ENCODE measurements at regions not wholly inside any gene's neighbourhood (a gene's known extent, or its start where the extent isn't known, plus 50 kb on each side); places are given as distances from the start of the nearest gene placed in this dataset.

DNA sequence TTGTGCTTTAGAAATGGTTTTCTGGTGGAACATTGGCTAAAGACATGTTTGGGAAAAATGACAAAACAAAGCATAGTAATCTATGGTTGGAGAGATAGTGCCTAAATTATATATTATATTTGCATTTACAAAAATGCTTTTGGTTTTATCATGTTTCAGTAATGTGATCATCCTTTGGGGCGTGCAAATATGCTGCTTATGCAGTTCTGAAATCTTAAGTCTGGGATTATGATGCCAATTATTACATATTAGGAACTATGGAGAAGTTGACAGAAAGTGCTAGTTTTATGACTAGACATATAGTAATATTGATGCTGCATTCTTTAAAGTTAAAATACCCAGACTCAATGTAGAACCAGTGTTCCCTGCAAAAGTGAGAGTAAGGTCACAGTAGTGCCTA is 655.0 kb downstream of the METTL15 start:
- H3K4me3 ChIP-seq (ENCODE audit: low read depth, low read length), result no peak overlapping the region
- H3K27ac ChIP-seq (ENCODE audit: insufficient read depth, low read length, poor library complexity, severe bottlenecking), result no peak overlapping the region
- H3K36me3 ChIP-seq (ENCODE audit: control insufficient read depth, insufficient read depth, low read length), result no peaks in the 10 kb centered on the region
- Mint-ChIP-seq H3K27me3 (no peaks in the 10 kb centered on the region), H3K9me3 (peaks cover 2 to 16% (median 5%) of the 10 kb centered on the region in 7 donors), H3K27ac (no peak overlapping the region), H3K4me3 (no peak overlapping the region), H3K4me1 (no peaks in the 10 kb centered on the region), H3K36me3 (no peaks in the 10 kb centered on the region)
- DNase-seq (no peak), ATAC-seq (ENCODE audit: low read depth in 2 of 2) (no peak)
- H3K4me1 ChIP-seq (ENCODE audit: control insufficient read depth, insufficient read depth, low read length, poor library complexity, severe bottlenecking), result no peaks in the 10 kb centered on the region
- H3K27me3 ChIP-seq (ENCODE audit: control insufficient read depth, insufficient read depth, low read length), result no peaks in the 10 kb centered on the region
- H3K9me3 ChIP-seq (ENCODE audit: control insufficient read depth in 2 of 2, low read length in 2 of 2), result no peaks in the 10 kb centered on the region

DNA sequence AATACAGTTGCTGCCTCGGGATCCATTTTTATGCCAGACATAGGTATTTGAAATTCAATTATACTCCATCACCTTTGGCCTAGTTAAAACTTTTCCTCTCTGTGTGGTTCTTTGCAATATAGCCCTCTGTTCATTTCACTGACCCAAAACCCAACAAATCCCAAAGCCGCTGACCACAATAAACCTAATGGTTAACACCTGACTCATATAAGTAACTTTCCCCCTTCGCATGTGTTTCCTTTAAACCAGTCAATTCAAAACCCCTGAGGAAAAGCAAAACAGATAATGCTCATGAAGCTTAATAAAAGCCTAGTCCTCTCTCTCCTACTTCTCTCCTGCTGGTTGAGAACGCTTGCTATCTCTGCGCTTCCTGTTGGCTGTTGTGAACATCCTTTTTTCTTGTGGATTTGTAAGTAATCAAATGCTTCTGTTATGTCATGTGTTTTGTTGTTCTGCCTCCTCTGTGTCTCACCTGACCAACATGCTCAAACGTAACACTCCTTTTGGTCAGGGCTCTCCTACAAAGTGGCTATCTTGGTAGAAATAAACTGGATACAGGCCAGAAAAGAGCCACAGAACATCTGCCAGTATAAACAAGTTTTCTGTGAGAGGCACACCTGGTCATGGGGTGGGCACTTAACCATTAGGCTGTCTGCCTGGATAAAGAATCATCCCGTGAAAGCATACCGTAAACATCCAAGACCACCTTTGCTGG is 652.6 kb downstream of the METTL15 start:
- ATAC-seq (ENCODE audit: low read depth in 2 of 2) (no peak), DNase-seq (no peak)
- Mint-ChIP-seq H3K4me1 (no peaks in the 10 kb centered on the region), H3K9me3 (peaks cover 1 to 16% (median 6%) of the 10 kb centered on the region in 7 donors), H3K27ac (no peak overlapping the region), H3K36me3 (no peaks in the 10 kb centered on the region), H3K4me3 (no peak overlapping the region), H3K27me3 (no peaks in the 10 kb centered on the region)
- Histone ChIP-seq H3K36me3 (ENCODE audit: control insufficient read depth, insufficient read depth, low read length) (no peaks in the 10 kb centered on the region), H3K27me3 (ENCODE audit: control insufficient read depth, insufficient read depth, low read length) (no peaks in the 10 kb centered on the region), H3K9me3 (ENCODE audit: control insufficient read depth in 2 of 2, low read length in 2 of 2) (no peaks in the 10 kb centered on the region), H3K27ac (ENCODE audit: insufficient read depth, low read length, poor library complexity, severe bottlenecking) (no peak overlapping the region), H3K4me1 (ENCODE audit: control insufficient read depth, insufficient read depth, low read length, poor library complexity, severe bottlenecking) (no peaks in the 10 kb centered on the region), H3K4me3 (ENCODE audit: low read depth, low read length) (no peak overlapping the region)

DNA sequence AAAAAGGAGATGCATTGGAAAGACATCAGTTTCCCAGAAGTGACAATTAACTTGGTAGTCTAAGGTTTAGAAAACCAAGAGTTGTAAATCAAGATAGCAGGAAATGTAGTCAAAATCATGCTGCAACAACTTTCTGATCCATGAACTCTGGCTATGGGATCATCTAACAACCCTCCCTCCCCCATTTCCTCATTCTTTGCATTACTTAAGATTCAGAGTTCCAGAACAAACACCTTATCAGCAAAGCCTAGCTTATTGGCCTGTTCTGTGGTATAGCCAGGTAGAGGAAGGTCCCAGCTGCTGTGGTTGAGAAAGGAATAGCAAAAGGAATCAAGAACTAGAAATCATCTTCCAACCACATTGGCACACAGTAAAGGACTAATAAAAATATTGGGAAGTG is 651.1 kb downstream of the METTL15 start:
- H3K9me3 ChIP-seq (ENCODE audit: control insufficient read depth in 2 of 2, low read length in 2 of 2), result no peaks in the 10 kb centered on the region
- H3K36me3 ChIP-seq (ENCODE audit: control insufficient read depth, insufficient read depth, low read length), result no peaks in the 10 kb centered on the region
- H3K9me3 Mint-ChIP-seq, result peaks cover 1 to 16% (median 5%) of the 10 kb centered on the region in 7 donors
- ATAC-seq (ENCODE audit: low read depth in 2 of 2) (no peak), DNase-seq (no peak)
- H3K27me3 Mint-ChIP-seq, result no peaks in the 10 kb centered on the region
- no peaks in the 10 kb centered on the region for H3K27me3 ChIP-seq (ENCODE audit: control insufficient read depth, insufficient read depth, low read length)
- H3K27ac Mint-ChIP-seq, result no peak overlapping the region
- H3K4me3 ChIP-seq (ENCODE audit: low read depth, low read length), result no peak overlapping the region
- H3K4me1 ChIP-seq (ENCODE audit: control insufficient read depth, insufficient read depth, low read length, poor library complexity, severe bottlenecking), result no peaks in the 10 kb centered on the region
- H3K4me1 Mint-ChIP-seq, result no peaks in the 10 kb centered on the region
- no peak overlapping the region for H3K27ac ChIP-seq (ENCODE audit: insufficient read depth, low read length, poor library complexity, severe bottlenecking)
- no peaks in the 10 kb centered on the region for H3K36me3 Mint-ChIP-seq
- no peak overlapping the region for H3K4me3 Mint-ChIP-seq

DNA sequence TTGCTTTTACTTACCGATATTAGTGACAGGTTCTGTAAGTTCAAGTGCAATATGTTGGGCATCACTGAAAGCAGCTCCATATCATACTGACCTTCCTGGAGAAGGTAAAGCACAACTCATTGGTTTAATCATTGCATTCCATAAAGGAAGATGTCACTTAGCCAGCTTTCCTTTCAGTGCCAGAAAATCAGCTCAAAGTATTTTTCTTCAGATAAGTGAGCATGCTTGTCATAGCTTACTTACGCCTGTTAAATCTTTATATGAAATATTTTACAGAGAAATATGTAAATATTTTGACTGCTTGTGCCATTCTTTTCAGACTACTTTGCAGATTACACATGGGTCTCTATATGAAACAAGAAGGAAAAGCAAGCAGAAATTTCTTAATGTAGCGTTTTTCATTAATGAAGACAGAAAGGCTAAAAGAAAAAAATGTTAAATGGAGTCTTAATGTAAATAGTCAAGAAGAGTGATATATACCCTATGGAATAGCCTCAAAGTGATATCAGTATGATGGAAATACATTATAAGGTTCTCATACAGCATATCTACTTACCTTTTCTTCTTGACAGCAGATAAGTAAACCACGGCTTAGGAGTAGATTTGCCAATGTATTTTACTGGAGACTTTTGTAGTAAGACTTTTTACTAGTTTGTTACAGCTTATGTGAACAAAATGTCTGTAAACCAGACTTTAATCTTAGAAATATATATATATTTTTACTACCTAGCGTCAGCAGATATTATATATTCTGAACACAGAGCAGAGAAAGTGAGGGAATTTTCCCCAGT is 649.7 kb downstream of the METTL15 start:
- Mint-ChIP-seq H3K9me3 (peaks cover 1 to 10% (median 5%) of the 10 kb centered on the region in 7 donors), H3K4me1 (no peaks in the 10 kb centered on the region), H3K36me3 (no peaks in the 10 kb centered on the region), H3K27ac (no peak overlapping the region), H3K4me3 (no peak overlapping the region), H3K27me3 (no peaks in the 10 kb centered on the region)
- no peaks in the 10 kb centered on the region for H3K27me3 ChIP-seq (ENCODE audit: control insufficient read depth, insufficient read depth, low read length)
- DNase-seq (no peak), ATAC-seq (ENCODE audit: low read depth in 2 of 2) (no peak)
- H3K4me1 ChIP-seq (ENCODE audit: control insufficient read depth, insufficient read depth, low read length, poor library complexity, severe bottlenecking), result no peaks in the 10 kb centered on the region
- no peaks in the 10 kb centered on the region for H3K36me3 ChIP-seq (ENCODE audit: control insufficient read depth, insufficient read depth, low read length)
- no peak overlapping the region for H3K4me3 ChIP-seq (ENCODE audit: low read depth, low read length)
- H3K27ac ChIP-seq (ENCODE audit: insufficient read depth, low read length, poor library complexity, severe bottlenecking), result no peak overlapping the region
- H3K9me3 ChIP-seq (ENCODE audit: control insufficient read depth in 2 of 2, low read length in 2 of 2), result no peaks in the 10 kb centered on the region

DNA sequence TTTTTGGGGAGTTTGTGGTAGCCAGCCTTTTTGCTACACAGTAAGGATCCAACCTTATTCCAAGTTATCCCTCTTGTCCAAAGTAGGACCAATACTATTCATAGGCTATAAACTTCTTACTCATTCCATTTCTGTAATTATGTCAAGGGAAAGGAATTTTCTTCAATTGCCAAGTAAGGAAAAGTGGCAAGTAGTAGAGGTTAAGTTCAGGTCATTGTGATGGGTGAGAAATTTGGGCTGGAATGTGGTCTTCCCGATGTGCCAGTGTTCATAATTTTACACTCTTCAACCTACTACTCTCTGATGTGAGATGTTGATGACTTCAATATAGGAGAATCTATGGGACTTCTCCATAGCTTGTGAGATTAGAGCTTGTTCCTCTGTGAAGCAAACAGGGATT is 648.8 kb downstream of the METTL15 start:
- no peak overlapping the region for H3K27ac Mint-ChIP-seq
- H3K27me3 Mint-ChIP-seq, result no peaks in the 10 kb centered on the region
- H3K4me3 Mint-ChIP-seq, result no peak overlapping the region
- no peaks in the 10 kb centered on the region for H3K4me1 Mint-ChIP-seq
- Histone ChIP-seq H3K4me3 (ENCODE audit: low read depth, low read length) (no peak overlapping the region), H3K36me3 (ENCODE audit: control insufficient read depth, insufficient read depth, low read length) (no peaks in the 10 kb centered on the region), H3K4me1 (ENCODE audit: control insufficient read depth, insufficient read depth, low read length, poor library complexity, severe bottlenecking) (no peaks in the 10 kb centered on the region), H3K27me3 (ENCODE audit: control insufficient read depth, insufficient read depth, low read length) (no peaks in the 10 kb centered on the region), H3K27ac (ENCODE audit: insufficient read depth, low read length, poor library complexity, severe bottlenecking) (no peak overlapping the region), H3K9me3 (ENCODE audit: control insufficient read depth in 2 of 2, low read length in 2 of 2) (no peaks in the 10 kb centered on the region)
- H3K36me3 Mint-ChIP-seq, result no peaks in the 10 kb centered on the region
- DNase-seq (no peak), ATAC-seq (ENCODE audit: low read depth in 2 of 2) (no peak)
- H3K9me3 Mint-ChIP-seq, result peaks cover 3 to 9% (median 5%) of the 10 kb centered on the region in 7 donors

DNA sequence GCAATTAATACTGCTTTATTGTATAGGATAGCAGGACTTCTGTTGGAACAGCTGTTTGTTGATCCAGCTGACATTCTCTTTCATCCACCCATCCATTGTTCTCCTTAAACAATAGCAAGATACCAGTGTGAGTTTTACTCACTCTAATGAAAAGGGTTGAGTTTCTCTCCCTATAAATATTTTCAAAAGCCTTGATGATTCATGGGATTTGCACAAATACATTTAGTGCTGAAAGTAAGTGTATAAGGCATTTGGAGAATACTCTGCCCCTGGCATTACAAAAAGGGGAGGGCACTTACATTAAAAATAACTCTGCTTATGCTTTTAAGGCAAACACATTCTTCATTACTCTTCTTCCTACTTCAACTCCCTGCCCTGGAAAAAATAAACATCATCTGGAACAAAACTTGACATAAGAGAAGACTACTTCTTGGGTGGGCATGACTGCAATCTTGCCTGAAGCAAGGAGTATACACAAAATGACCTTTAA is 634.9 kb downstream of the METTL15 start:
- Histone ChIP-seq H3K9me3 (ENCODE audit: control insufficient read depth in 2 of 2, low read length in 2 of 2) (no peaks in the 10 kb centered on the region), H3K27me3 (ENCODE audit: control insufficient read depth, insufficient read depth, low read length) (no peaks in the 10 kb centered on the region), H3K27ac (ENCODE audit: insufficient read depth, low read length, poor library complexity, severe bottlenecking) (no peak overlapping the region), H3K4me1 (ENCODE audit: control insufficient read depth, insufficient read depth, low read length, poor library complexity, severe bottlenecking) (no peaks in the 10 kb centered on the region), H3K36me3 (ENCODE audit: control insufficient read depth, insufficient read depth, low read length) (no peaks in the 10 kb centered on the region), H3K4me3 (ENCODE audit: low read depth, low read length) (no peak overlapping the region)
- peaks cover 1 to 16% (median 8%) of the 10 kb centered on the region in 7 donors for H3K9me3 Mint-ChIP-seq
- no peaks in the 10 kb centered on the region for H3K4me1 Mint-ChIP-seq
- no peak overlapping the region for H3K27ac Mint-ChIP-seq
- DNase-seq (no peak), ATAC-seq (ENCODE audit: low read depth in 2 of 2) (no peak)
- H3K4me3 Mint-ChIP-seq, result no peak overlapping the region
- no peaks in the 10 kb centered on the region for H3K27me3 Mint-ChIP-seq
- H3K36me3 Mint-ChIP-seq, result no peaks in the 10 kb centered on the region

DNA sequence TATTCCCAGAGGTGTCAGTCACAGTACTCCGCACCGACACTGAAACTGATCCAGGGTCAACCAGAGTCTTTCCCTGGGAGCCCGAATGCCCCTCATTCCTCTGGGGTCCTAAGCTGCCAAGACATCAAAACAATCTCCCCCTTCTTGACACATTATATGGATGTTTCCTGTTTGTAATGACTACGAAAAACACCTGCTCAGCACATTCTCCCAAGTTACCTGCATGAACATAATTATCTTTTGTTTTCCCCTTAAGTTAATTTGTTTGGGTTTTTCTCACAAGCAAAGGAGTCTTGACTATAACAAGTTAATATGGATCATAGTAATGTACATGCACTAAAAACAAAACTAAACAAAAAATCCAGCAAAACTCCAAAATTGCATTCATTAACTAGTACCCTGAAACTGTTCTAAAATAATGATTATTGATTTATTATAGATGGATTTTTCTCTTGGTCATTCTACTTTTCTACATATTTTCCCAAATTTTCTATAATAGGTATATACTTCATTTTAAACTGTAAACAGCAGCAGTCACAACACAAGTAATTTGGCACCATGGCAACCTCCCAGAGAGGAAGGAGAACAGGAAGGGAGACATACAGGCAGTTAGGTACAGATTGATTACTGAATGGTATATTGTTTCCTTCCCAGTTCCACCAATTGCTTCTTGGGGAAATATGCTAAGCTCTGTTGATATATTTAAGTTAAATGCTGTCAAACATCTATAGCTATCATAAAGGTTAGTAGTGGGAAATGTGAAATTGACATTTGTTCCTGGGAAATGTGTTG is 631.5 kb downstream of the METTL15 start:
- Mint-ChIP-seq H3K9me3 (peaks cover 3 to 11% (median 7%) of the 10 kb centered on the region in 7 donors), H3K27me3 (no peaks in the 10 kb centered on the region), H3K4me3 (no peak overlapping the region), H3K36me3 (no peaks in the 10 kb centered on the region), H3K4me1 (no peaks in the 10 kb centered on the region), H3K27ac (no peak overlapping the region)
- Histone ChIP-seq H3K27ac (ENCODE audit: insufficient read depth, low read length, poor library complexity, severe bottlenecking) (no peak overlapping the region), H3K36me3 (ENCODE audit: control insufficient read depth, insufficient read depth, low read length) (no peaks in the 10 kb centered on the region), H3K9me3 (ENCODE audit: control insufficient read depth in 2 of 2, low read length in 2 of 2) (no peaks in the 10 kb centered on the region), H3K4me3 (ENCODE audit: low read depth, low read length) (no peak overlapping the region), H3K27me3 (ENCODE audit: control insufficient read depth, insufficient read depth, low read length) (no peaks in the 10 kb centered on the region), H3K4me1 (ENCODE audit: control insufficient read depth, insufficient read depth, low read length, poor library complexity, severe bottlenecking) (no peaks in the 10 kb centered on the region)
- no peak for ATAC-seq (ENCODE audit: low read depth in 2 of 2)
- DNase-seq, result no peak
